Sigmoid colon (tissue), 4 donors: ENCODE measurements at regions not wholly inside any gene's neighbourhood (a gene's known extent, or its start where the extent isn't known, plus 50 kb on each side); places are given as distances from the start of the nearest gene placed in this dataset.

Experiments
- CTCF ChIP-seq, 4 experiments: fragments of 450-650 bp in 3 of 4; fragments of 200-600 bp in 1 of 4; IDR thresholded peaks; one replicate each; pipeline ENCODE4 v1.5.1; 2016 to 2019; ENCODE audit warnings: antibody characterized with exemption in 4 of 4, mild to moderate bottlenecking in 3 of 4, moderate library complexity in 2 of 4
- EP300 ChIP-seq, 4 donors: sonication (generic); formaldehyde crosslinking; IDR thresholded peaks; one replicate each; pipeline ENCODE4 v1.6.1; 2017; ENCODE audit warnings: antibody characterized with exemption in 4 of 4
- POLR2A ChIP-seq, 2 donors: fragments of 450-650 bp; IDR thresholded peaks; one replicate each; pipeline ENCODE4 v1.6.1; 2016; ENCODE audit warnings: antibody characterized with exemption in 2 of 2, mild to moderate bottlenecking in 2 of 2, moderate library complexity in 2 of 2
- POLR2AphosphoS5 ChIP-seq, 4 donors: sonication (generic); formaldehyde crosslinking; IDR thresholded peaks; one replicate each; pipeline ENCODE4 v1.6.1; 2017; ENCODE audit warnings: antibody characterized with exemption in 4 of 4

GRCh38 chr6:142548566-142548965 lies 246.8 kb downstream of the ADGRG6 start:
- TF ChIP-seq CTCF (IDR thresholded peaks at IDR 0.05) (no peak), POLR2AphosphoS5 (IDR thresholded peaks at IDR 0.05) (no peak), POLR2A (IDR thresholded peaks at IDR 0.05) (no peak), EP300 (IDR thresholded peaks at IDR 0.05) (no peak)
